Ovary (tissue), 3 donors: ENCODE measurements at regions not wholly inside any gene's neighbourhood (a gene's known extent, or its start where the extent isn't known, plus 50 kb on each side); places are given as distances from the start of the nearest gene placed in this dataset.

Experiments
- POLR2A ChIP-seq: fragments of 450-650 bp; IDR thresholded peaks from one replicate; pipeline ENCODE4 v1.6.1; 2017; ENCODE audit warnings: antibody characterized with exemption, mild to moderate bottlenecking, moderate library complexity
- TF ChIP-seq, protein P1 (sequence below), 3 donors: fragments of 450-650 bp in 2 of 3; fragments of 200-600 bp in 1 of 3; IDR thresholded peaks; one replicate each; pipeline versions ENCODE4 v1.5.1 to v1.8.0; 2016 to 2022; ENCODE audit warnings: antibody characterized with exemption in 3 of 3, mild to moderate bottlenecking in 1 of 3
- donor health status: DM: no; HTN: no; CAD: no.

DNA sequence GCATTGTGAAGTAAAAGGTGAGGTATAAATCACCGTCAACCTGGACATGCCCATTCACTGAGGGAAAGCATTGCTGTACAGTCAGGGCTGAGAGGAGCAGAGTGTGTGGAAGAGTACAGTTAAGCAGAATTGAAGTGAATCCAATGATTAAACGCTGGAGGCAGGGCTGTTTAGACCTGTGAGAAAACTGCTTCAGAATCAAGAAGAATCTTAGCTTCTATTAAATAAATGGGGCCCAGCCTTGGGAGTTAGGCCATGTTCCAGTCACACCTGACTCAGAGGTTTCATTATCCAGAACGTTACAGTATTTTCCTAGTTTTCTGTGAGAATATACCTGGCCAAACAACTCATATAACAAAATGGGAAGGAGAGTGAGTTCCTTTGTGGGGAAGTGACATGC is 86.9 kb downstream of the ATP23 start:
- no peak for TF ChIP-seq POLR2A
- TF ChIP-seq, protein P1, sequence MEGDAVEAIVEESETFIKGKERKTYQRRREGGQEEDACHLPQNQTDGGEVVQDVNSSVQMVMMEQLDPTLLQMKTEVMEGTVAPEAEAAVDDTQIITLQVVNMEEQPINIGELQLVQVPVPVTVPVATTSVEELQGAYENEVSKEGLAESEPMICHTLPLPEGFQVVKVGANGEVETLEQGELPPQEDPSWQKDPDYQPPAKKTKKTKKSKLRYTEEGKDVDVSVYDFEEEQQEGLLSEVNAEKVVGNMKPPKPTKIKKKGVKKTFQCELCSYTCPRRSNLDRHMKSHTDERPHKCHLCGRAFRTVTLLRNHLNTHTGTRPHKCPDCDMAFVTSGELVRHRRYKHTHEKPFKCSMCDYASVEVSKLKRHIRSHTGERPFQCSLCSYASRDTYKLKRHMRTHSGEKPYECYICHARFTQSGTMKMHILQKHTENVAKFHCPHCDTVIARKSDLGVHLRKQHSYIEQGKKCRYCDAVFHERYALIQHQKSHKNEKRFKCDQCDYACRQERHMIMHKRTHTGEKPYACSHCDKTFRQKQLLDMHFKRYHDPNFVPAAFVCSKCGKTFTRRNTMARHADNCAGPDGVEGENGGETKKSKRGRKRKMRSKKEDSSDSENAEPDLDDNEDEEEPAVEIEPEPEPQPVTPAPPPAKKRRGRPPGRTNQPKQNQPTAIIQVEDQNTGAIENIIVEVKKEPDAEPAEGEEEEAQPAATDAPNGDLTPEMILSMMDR (IDR thresholded peaks at IDR 0.05): no peak
